GM23338 (cell line): ENCODE measurements at regions not wholly inside any gene's neighbourhood (a gene's known extent, or its start where the extent isn't known, plus 50 kb on each side); places are given as distances from the start of the nearest gene placed in this dataset.
"Not testable (repeated sequence)": the region's sequence is repeated elsewhere in the genome, so short reads cannot be mapped to it uniquely, and the experiment has no call there.

Experiments used
- ATAC-seq: fragments of 200-7000 bp; cut with Tn5 transposase; 3 replicates; pipeline ENCODE4 v1.9.1; 2020
- DNase-seq: peaks from one replicate; pipeline ENCODE4 v3.0.0-alpha.2; 2015; ENCODE audit warnings: low spot score
- H2AFZ ChIP-seq: fragments of 200-600 bp; sonication (generic); 2 replicates; pipeline ENCODE4 v1.8.0; 2016; ENCODE audit warnings: antibody characterized with exemption, mild to moderate bottlenecking, moderate library complexity
- H3F3A ChIP-seq: fragments of 200-600 bp; sonication (generic); replicated peaks from 2 replicates; pipeline ENCODE4 v1.8.0; 2017; ENCODE audit warnings: antibody characterized with exemption, mixed run types, low read depth
- H3K27ac ChIP-seq: fragments of 200-600 bp; sonication (generic); 2 replicates; pipeline ENCODE4 v1.6.1; 2016; ENCODE audit warnings: low read depth
- H3K27me3 ChIP-seq: fragments of 200-600 bp; sonication (generic); 2 replicates; pipeline ENCODE4 v1.8.0; 2016; ENCODE audit warnings: mild to moderate bottlenecking, mixed run types, moderate library complexity; ENCODE audit not compliant: insufficient read depth
- H3K36me3 ChIP-seq: fragments of 200-600 bp; sonication (generic); 2 replicates; pipeline ENCODE4 v1.8.0; 2016; ENCODE audit warnings: mild to moderate bottlenecking; ENCODE audit not compliant: insufficient read depth
- H3K4me1 ChIP-seq: fragments of 200-600 bp; sonication (generic); 2 replicates; pipeline ENCODE4 v1.8.0; 2016; ENCODE audit warnings: mild to moderate bottlenecking, moderate library complexity; ENCODE audit not compliant: insufficient read depth
- H3K4me2 ChIP-seq: fragments of 200-600 bp; sonication (generic); 2 replicates; pipeline ENCODE4 v1.7.1; 2017; ENCODE audit warnings: mixed run types
- H3K4me3 ChIP-seq: fragments of 200-600 bp; sonication (generic); 2 replicates; pipeline ENCODE4 v1.6.1; 2016; ENCODE audit warnings: mixed run types
- H3K79me2 ChIP-seq: fragments of 200-600 bp; sonication (generic); replicated peaks from 2 replicates; pipeline ENCODE4 v1.8.0; 2017; ENCODE audit warnings: mild to moderate bottlenecking; ENCODE audit not compliant: insufficient read depth
- H3K9me2 ChIP-seq: fragments of 200-600 bp; sonication (generic); 2 replicates; pipeline ENCODE4 v1.8.0; 2017; ENCODE audit not compliant: insufficient read depth
- H4K20me1 ChIP-seq: fragments of 200-600 bp; sonication (generic); replicated peaks from 2 replicates; pipeline ENCODE4 v1.8.0; 2017; ENCODE audit warnings: mild to moderate bottlenecking; ENCODE audit not compliant: insufficient read depth
- H3K27ac Mint-ChIP-seq: 2 replicates; pipeline ENCODE4 v1.8.0; 2020; ENCODE audit warnings: inconsistent platforms, mild to moderate bottlenecking, moderate library complexity, mixed read lengths
- H3K27me3 Mint-ChIP-seq: 3 replicates; pipeline ENCODE4 v1.8.0; 2022; ENCODE audit warnings: low read depth, mild to moderate bottlenecking, moderate library complexity, mixed read lengths, inconsistent platforms; ENCODE audit not compliant: insufficient read depth, poor library complexity
- H3K36me3 Mint-ChIP-seq: 3 replicates; pipeline ENCODE4 v1.8.0; 2021; ENCODE audit warnings: low read depth, mild to moderate bottlenecking, inconsistent platforms, moderate library complexity, mixed read lengths
- H3K4me1 Mint-ChIP-seq: 3 replicates; pipeline ENCODE4 v1.8.0; 2020; ENCODE audit warnings: mild to moderate bottlenecking, inconsistent platforms, mixed read lengths
- H3K4me3 Mint-ChIP-seq: 3 replicates; pipeline ENCODE4 v1.8.0; 2021; ENCODE audit warnings: moderate library complexity, mild to moderate bottlenecking, inconsistent platforms, mixed read lengths
- H3K9me3 Mint-ChIP-seq: 3 replicates; pipeline ENCODE4 v1.8.0; 2020; ENCODE audit warnings: moderate library complexity, mild to moderate bottlenecking, inconsistent platforms, mixed read lengths
- CREB1 ChIP-seq: fragments of 250-450 bp; sonication (Bioruptor Pico); IDR thresholded peaks from 2 replicates; pipeline ENCODE4 v1.5.0; 2020; ENCODE audit warnings: low read depth, mild to moderate bottlenecking, moderate library complexity
- EZH2 ChIP-seq: fragments of 200-600 bp; sonication (generic); IDR thresholded peaks from one replicate; pipeline ENCODE4 v1.8.0; 2017; ENCODE audit warnings: antibody characterized with exemption, mild to moderate bottlenecking, low read depth; ENCODE audit not compliant: unreplicated experiment
- EZH2phosphoT487 ChIP-seq: fragments of 200-600 bp; sonication (generic); IDR thresholded peaks from one replicate; pipeline ENCODE4 v1.8.1; 2018; ENCODE audit warnings: antibody characterized with exemption; ENCODE audit not compliant: unreplicated experiment
- JUNB ChIP-seq: IDR thresholded peaks from one replicate; pipeline ENCODE4 v1.6.1; 2016; ENCODE audit warnings: antibody characterized with exemption; ENCODE audit not compliant: unreplicated experiment
- NANOG ChIP-seq: IDR thresholded peaks from 2 replicates; pipeline ENCODE4 v1.6.1; 2016; ENCODE audit warnings: antibody characterized with exemption, borderline replicate concordance
- POLR2AphosphoS5 ChIP-seq: IDR thresholded peaks from 2 replicates; pipeline ENCODE4 v1.6.1; 2016; ENCODE audit warnings: antibody characterized with exemption, low read depth
- ZNF114 ChIP-seq: fragments of 250-450 bp; sonication (Bioruptor Pico); IDR thresholded peaks from 2 replicates; pipeline ENCODE4 v1.5.0; 2020; ENCODE audit warnings: mild to moderate bottlenecking, moderate library complexity
- ZNF331 ChIP-seq: fragments of 250-450 bp; sonication (Bioruptor Pico); IDR thresholded peaks from 2 replicates; pipeline ENCODE4 v1.5.0; 2020; ENCODE audit warnings: low read depth, mild to moderate bottlenecking, moderate library complexity
- TF ChIP-seq, protein P1 (sequence below): IDR thresholded peaks from 2 replicates; pipeline ENCODE4 v1.6.1; 2016; ENCODE audit warnings: antibody characterized with exemption
- TF ChIP-seq, protein P2 (sequence below): IDR thresholded peaks from one replicate; pipeline ENCODE4 v1.6.1; 2018; ENCODE audit warnings: antibody characterized with exemption; ENCODE audit not compliant: unreplicated experiment

DNA sequence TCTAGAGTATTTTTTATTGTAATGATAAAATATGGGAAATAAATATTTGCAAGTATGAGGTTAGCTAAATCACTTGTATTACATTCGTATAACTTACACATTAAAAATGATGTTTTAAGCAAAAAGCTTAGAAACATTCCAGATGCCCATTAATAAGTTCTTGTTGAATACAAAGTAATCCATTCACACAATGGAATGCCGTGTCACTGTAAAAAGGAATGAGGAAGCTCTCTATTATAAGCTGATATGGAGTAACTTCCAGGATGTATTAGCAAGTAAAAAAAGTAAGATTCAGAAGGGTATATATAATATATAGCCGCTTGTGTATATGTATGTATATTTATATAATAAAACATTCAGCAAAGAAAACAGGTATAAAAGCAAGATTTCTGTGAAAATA lies 412.8 kb upstream of the MTPN start:
- no peak overlapping the region for H3K4me3 ChIP-seq
- Mint-ChIP-seq H3K27me3 (no peaks in the 10 kb centered on the region), H3K9me3 (no peaks in the 10 kb centered on the region), H3K27ac (no peak overlapping the region), H3K4me1 (no peaks in the 10 kb centered on the region), H3K36me3 (no peaks in the 10 kb centered on the region), H3K4me3 (no peak overlapping the region)
- no peak for TF ChIP-seq POLR2AphosphoS5
- TF ChIP-seq, protein P1, sequence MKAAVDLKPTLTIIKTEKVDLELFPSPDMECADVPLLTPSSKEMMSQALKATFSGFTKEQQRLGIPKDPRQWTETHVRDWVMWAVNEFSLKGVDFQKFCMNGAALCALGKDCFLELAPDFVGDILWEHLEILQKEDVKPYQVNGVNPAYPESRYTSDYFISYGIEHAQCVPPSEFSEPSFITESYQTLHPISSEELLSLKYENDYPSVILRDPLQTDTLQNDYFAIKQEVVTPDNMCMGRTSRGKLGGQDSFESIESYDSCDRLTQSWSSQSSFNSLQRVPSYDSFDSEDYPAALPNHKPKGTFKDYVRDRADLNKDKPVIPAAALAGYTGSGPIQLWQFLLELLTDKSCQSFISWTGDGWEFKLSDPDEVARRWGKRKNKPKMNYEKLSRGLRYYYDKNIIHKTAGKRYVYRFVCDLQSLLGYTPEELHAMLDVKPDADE = no peak
- TF ChIP-seq ZNF331 = no peak
- TF ChIP-seq NANOG = no peak
- H4K20me1 ChIP-seq = no peaks in the 10 kb centered on the region
- H3K79me2 ChIP-seq = no peaks in the 10 kb centered on the region
- H2AFZ ChIP-seq = no peak overlapping the region
- H3K27ac ChIP-seq = no peak overlapping the region
- no peak for ATAC-seq
- no peak for DNase-seq
- H3K4me2 ChIP-seq = no peak overlapping the region
- H3F3A ChIP-seq = no peaks in the 10 kb centered on the region
- H3K4me1 ChIP-seq = no peaks in the 10 kb centered on the region
- no peaks in the 10 kb centered on the region for H3K9me2 ChIP-seq
- H3K36me3 ChIP-seq = no peaks in the 10 kb centered on the region
- H3K27me3 ChIP-seq = no peaks in the 10 kb centered on the region

DNA sequence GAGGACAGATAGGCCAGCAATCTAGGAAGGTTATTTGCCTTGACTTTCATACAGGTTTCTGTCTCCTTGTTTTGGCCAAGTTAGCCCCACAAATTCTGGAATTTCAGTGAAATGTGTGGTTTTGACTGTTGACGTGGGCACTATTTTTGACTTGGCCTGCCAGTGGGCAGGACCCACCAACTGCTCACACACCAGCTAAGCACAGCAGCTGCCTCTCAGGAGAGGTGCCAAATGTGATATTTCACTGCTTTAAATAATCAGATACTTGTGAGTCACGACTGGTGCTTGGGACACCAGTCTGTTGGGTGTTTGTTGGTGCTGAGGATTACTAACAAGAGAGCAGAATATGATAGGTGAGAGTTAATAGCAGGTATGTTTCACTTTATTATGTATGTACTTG lies 409.7 kb upstream of the MTPN start:
- H3F3A ChIP-seq = no peaks in the 10 kb centered on the region
- H3K27me3 ChIP-seq = no peaks in the 10 kb centered on the region
- H3K4me3 ChIP-seq = no peak overlapping the region
- no peaks in the 10 kb centered on the region for H3K9me2 ChIP-seq
- no peaks in the 10 kb centered on the region for H4K20me1 ChIP-seq
- no peak for TF ChIP-seq EZH2phosphoT487
- no peak for TF ChIP-seq NANOG
- TF ChIP-seq CREB1 (CRISPR knock-in tag) = no peak
- TF ChIP-seq JUNB = no peak
- TF ChIP-seq ZNF114 = no peak
- TF ChIP-seq ZNF331 = no peak
- no peak for TF ChIP-seq EZH2
- TF ChIP-seq, protein P2, sequence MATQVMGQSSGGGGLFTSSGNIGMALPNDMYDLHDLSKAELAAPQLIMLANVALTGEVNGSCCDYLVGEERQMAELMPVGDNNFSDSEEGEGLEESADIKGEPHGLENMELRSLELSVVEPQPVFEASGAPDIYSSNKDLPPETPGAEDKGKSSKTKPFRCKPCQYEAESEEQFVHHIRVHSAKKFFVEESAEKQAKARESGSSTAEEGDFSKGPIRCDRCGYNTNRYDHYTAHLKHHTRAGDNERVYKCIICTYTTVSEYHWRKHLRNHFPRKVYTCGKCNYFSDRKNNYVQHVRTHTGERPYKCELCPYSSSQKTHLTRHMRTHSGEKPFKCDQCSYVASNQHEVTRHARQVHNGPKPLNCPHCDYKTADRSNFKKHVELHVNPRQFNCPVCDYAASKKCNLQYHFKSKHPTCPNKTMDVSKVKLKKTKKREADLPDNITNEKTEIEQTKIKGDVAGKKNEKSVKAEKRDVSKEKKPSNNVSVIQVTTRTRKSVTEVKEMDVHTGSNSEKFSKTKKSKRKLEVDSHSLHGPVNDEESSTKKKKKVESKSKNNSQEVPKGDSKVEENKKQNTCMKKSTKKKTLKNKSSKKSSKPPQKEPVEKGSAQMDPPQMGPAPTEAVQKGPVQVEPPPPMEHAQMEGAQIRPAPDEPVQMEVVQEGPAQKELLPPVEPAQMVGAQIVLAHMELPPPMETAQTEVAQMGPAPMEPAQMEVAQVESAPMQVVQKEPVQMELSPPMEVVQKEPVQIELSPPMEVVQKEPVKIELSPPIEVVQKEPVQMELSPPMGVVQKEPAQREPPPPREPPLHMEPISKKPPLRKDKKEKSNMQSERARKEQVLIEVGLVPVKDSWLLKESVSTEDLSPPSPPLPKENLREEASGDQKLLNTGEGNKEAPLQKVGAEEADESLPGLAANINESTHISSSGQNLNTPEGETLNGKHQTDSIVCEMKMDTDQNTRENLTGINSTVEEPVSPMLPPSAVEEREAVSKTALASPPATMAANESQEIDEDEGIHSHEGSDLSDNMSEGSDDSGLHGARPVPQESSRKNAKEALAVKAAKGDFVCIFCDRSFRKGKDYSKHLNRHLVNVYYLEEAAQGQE = no peak
- Mint-ChIP-seq H3K27me3 (no peaks in the 10 kb centered on the region), H3K36me3 (no peaks in the 10 kb centered on the region), H3K9me3 (no peaks in the 10 kb centered on the region), H3K27ac (no peak overlapping the region), H3K4me1 (no peaks in the 10 kb centered on the region), H3K4me3 (no peak overlapping the region)
- no peak overlapping the region for H3K4me2 ChIP-seq
- DNase-seq = no peak
- H3K4me1 ChIP-seq = no peaks in the 10 kb centered on the region
- no peaks in the 10 kb centered on the region for H3K36me3 ChIP-seq
- no peak for ATAC-seq
- no peak overlapping the region for H3K27ac ChIP-seq
- no peak overlapping the region for H2AFZ ChIP-seq
- H3K79me2 ChIP-seq = no peaks in the 10 kb centered on the region

DNA sequence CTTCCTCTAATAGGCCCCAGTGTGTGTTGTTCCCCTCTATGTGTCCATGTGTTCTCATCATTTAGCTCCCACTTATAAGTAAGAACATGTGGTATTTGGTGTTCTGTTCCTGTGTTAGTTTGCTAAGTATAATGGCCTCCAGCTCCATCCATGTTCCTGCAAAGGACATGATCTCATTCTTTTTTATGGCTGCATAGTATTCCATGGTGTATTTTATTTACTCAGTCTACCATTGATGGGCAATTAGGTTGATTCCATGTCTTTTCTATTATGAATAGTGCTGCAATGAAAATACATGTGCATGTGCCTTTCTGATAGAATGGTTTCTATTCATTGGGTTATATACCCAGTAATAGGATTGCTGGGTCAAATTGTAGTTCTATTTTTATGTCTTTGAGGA lies 394.2 kb upstream of the MTPN start:
- not testable (repeated sequence) for H3K27ac ChIP-seq, DNase-seq, H3K4me1 ChIP-seq, H3K4me1 Mint-ChIP-seq, H3K4me3 ChIP-seq, H3K36me3 ChIP-seq, H3K4me2 ChIP-seq, H2AFZ ChIP-seq, H3K36me3 Mint-ChIP-seq, H4K20me1 ChIP-seq, H3K27me3 ChIP-seq, H3K79me2 ChIP-seq, H3K4me3 Mint-ChIP-seq, H3K9me2 ChIP-seq, H3F3A ChIP-seq, ATAC-seq, H3K27ac Mint-ChIP-seq, H3K27me3 Mint-ChIP-seq, H3K9me3 Mint-ChIP-seq
